Fibroblast of lung (primary cell): ENCODE measurements at regions not wholly inside any gene's neighbourhood (a gene's known extent, or its start where the extent isn't known, plus 50 kb on each side); places are given as distances from the start of the nearest gene placed in this dataset.

ENCODE experiments used
- DNase-seq, 2 donors: peaks; one replicate each; pipeline versions ENCODE4 v3.0.0 to v3.0.0-alpha.2; 2010; ENCODE audit warnings: low read depth in 2 of 2
- H2AFZ ChIP-seq: 2 replicates; pipeline ENCODE4 v1.5.1; 2012; ENCODE audit warnings: low read length, control low read depth, inconsistent platforms
- H3K27ac ChIP-seq: 2 replicates; pipeline ENCODE4 v1.5.1; 2011; ENCODE audit warnings: low read length, control low read depth; ENCODE audit not compliant: insufficient read depth
- H3K27me3 ChIP-seq: 2 replicates; pipeline ENCODE4 v1.5.1; 2011; ENCODE audit warnings: mild to moderate bottlenecking, low read length; ENCODE audit not compliant: control insufficient read depth, insufficient read depth
- H3K36me3 ChIP-seq: 2 replicates; pipeline ENCODE4 v1.5.1; 2011; ENCODE audit warnings: low read length; ENCODE audit not compliant: control insufficient read depth, insufficient read depth
- H3K4me1 ChIP-seq: 2 replicates; pipeline ENCODE4 v1.5.1; 2011; ENCODE audit warnings: low read length; ENCODE audit not compliant: control insufficient read depth, insufficient read depth; ENCODE audit errors: extremely low read depth
- H3K4me2 ChIP-seq: 2 replicates; pipeline ENCODE4 v1.5.1; 2011; ENCODE audit warnings: low read length, control low read depth; ENCODE audit not compliant: insufficient read depth; ENCODE audit errors: extremely low read depth
- H3K4me3 ChIP-seq, 4 experiments: fragments of 200-600 bp in 1 of 4; sonication (generic) in 1 of 4; replicated peaks in 1 of 4; 2 replicates each; pipeline ENCODE4 v1.5.1; 2011 to 2016; ENCODE audit warnings: low read length in 4 of 4, low read depth in 3 of 4, mild to moderate bottlenecking in 3 of 4, control low read depth in 2 of 4, inconsistent platforms in 1 of 4, mixed read lengths in 1 of 4; ENCODE audit not compliant: insufficient read depth in 1 of 4; ENCODE audit errors: control extremely low read depth in 1 of 4
- H3K79me2 ChIP-seq: 2 replicates; pipeline ENCODE4 v1.5.1; 2012; ENCODE audit warnings: mild to moderate bottlenecking, low read length, inconsistent platforms; ENCODE audit not compliant: control insufficient read depth, insufficient read depth
- H3K9ac ChIP-seq: 2 replicates; pipeline ENCODE4 v1.5.1; 2011; ENCODE audit warnings: mild to moderate bottlenecking, low read length, control low read depth; ENCODE audit not compliant: insufficient read depth
- H3K9me3 ChIP-seq: 2 replicates; pipeline ENCODE4 v1.5.1; 2012; ENCODE audit warnings: low read depth, low read length; ENCODE audit not compliant: control insufficient read depth, insufficient read depth
- H4K20me1 ChIP-seq: 2 replicates; pipeline ENCODE4 v1.5.1; 2011; ENCODE audit warnings: low read length; ENCODE audit not compliant: control insufficient read depth, insufficient read depth; ENCODE audit errors: extremely low read depth
- EZH2 ChIP-seq: IDR thresholded peaks from 2 replicates; pipeline ENCODE4 v1.5.1; 2012; ENCODE audit warnings: low read length, control low read depth, mild to moderate bottlenecking; ENCODE audit errors: missing control alignments
- TF ChIP-seq, protein P1 (sequence below), 2 donors: IDR thresholded peaks in 1 of 2; conservative IDR thresholded peaks in 1 of 2; 1 replicate in 1 of 2; 2 replicates in 1 of 2; pipeline ENCODE4 v1.5.1; 2011 to 2012; ENCODE audit warnings: low read length in 2 of 2, control low read depth in 1 of 2, inconsistent platforms in 1 of 2, low read depth in 1 of 2, mild to moderate bottlenecking in 1 of 2

DNA sequence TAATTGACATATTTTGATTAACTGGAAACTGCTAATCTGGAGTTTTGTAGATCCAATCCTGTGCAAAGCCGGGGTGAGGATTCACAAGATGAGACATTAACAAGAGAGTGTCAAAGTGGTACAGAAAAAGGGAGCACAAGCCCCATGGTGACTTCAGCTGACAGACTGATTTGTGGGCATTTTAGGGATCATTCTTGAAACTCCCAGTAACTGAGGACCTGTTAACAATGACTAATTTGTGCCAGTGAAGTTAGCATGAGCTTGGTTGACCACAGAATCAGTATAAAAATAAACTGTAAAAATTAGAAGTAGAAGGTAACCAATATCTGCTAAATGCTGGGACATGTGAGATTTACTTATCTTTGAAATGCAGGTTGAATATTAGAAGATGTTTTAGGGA, 1578.3 kb downstream of the EFNA5 start:
- H3K4me2 ChIP-seq = no peak overlapping the region
- H3K9ac ChIP-seq = no peak overlapping the region
- H3K27me3 ChIP-seq = no peaks in the 10 kb centered on the region
- no peaks in the 10 kb centered on the region for H3K4me1 ChIP-seq
- H3K36me3 ChIP-seq = no peaks in the 10 kb centered on the region
- no peaks in the 10 kb centered on the region for H3K9me3 ChIP-seq
- H3K79me2 ChIP-seq = no peaks in the 10 kb centered on the region
- no peak overlapping the region for H3K4me3 ChIP-seq
- no peak overlapping the region for H3K27ac ChIP-seq
- no peak overlapping the region for H2AFZ ChIP-seq
- DNase-seq = peak in 1 of 2 donors; percentile 24
- TF ChIP-seq, protein P1, sequence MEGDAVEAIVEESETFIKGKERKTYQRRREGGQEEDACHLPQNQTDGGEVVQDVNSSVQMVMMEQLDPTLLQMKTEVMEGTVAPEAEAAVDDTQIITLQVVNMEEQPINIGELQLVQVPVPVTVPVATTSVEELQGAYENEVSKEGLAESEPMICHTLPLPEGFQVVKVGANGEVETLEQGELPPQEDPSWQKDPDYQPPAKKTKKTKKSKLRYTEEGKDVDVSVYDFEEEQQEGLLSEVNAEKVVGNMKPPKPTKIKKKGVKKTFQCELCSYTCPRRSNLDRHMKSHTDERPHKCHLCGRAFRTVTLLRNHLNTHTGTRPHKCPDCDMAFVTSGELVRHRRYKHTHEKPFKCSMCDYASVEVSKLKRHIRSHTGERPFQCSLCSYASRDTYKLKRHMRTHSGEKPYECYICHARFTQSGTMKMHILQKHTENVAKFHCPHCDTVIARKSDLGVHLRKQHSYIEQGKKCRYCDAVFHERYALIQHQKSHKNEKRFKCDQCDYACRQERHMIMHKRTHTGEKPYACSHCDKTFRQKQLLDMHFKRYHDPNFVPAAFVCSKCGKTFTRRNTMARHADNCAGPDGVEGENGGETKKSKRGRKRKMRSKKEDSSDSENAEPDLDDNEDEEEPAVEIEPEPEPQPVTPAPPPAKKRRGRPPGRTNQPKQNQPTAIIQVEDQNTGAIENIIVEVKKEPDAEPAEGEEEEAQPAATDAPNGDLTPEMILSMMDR (conservative IDR thresholded peaks at IDR 0.05 in 1 of 2, IDR thresholded peaks at IDR 0.05 in 1 of 2; ENCODE audit: low read depth in 1 of 2, low read length in 2 of 2) = no peak
- no peak for TF ChIP-seq EZH2
- no peaks in the 10 kb centered on the region for H4K20me1 ChIP-seq

DNA sequence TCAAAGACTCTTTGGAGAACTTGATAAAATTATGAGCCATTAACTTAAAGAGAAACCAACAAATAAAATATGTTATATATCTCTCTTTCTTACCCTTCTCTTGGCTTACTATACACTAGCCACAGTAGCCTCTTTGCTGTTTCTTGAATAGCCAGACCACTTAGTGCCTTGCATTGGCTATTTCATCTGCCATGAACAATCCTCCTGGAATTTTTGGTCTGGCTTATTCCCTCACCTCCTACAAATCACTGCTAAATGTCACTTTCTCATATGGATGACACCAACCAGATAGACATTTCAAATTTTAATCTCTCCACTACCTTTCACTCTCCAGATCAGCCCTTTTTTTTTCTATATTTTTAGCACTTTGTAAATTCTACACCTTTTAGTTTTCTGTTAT, 1581.7 kb downstream of the EFNA5 start:
- no peak overlapping the region for H3K4me3 ChIP-seq
- no peak for DNase-seq
- H3K79me2 ChIP-seq = no peaks in the 10 kb centered on the region
- no peaks in the 10 kb centered on the region for H3K4me1 ChIP-seq
- no peaks in the 10 kb centered on the region for H3K36me3 ChIP-seq
- no peak overlapping the region for H3K27ac ChIP-seq
- no peak overlapping the region for H2AFZ ChIP-seq
- TF ChIP-seq EZH2 = no peak
- TF ChIP-seq, protein P1 (conservative IDR thresholded peaks at IDR 0.05 in 1 of 2, IDR thresholded peaks at IDR 0.05 in 1 of 2; ENCODE audit: low read depth in 1 of 2, low read length in 2 of 2) = no peak
- no peak overlapping the region for H3K9ac ChIP-seq
- H3K27me3 ChIP-seq = no peaks in the 10 kb centered on the region
- H3K4me2 ChIP-seq = no peak overlapping the region
- H4K20me1 ChIP-seq = no peaks in the 10 kb centered on the region
- H3K9me3 ChIP-seq = no peaks in the 10 kb centered on the region

DNA sequence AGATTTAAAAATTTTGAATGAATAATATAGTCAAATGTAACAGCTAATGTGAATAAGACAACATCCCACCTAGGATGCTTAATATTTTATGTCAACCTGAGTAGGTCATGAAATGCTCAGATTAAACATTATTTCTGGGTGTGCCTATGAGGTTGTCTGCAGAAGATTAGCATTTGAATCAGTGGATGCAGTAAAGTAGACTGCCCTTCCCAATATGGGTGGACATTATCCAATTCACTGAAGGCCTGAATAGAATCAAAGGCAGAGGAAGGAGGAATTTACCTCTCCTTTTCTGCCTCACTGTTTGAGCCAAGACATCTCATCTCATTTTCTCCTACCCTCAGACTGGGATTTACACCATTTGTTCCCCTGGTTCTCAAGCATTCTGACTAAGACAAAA, 1582.3 kb downstream of the EFNA5 start:
- Histone ChIP-seq H3K4me2 (no peak overlapping the region), H3K36me3 (no peaks in the 10 kb centered on the region), H3K4me3 (no peak overlapping the region), H3K27ac (no peak overlapping the region), H3K9me3 (no peaks in the 10 kb centered on the region), H3K27me3 (no peaks in the 10 kb centered on the region), H4K20me1 (no peaks in the 10 kb centered on the region), H3K4me1 (no peaks in the 10 kb centered on the region), H3K79me2 (no peaks in the 10 kb centered on the region), H3K9ac (no peak overlapping the region), H2AFZ (no peak overlapping the region)
- TF ChIP-seq, protein P1 (conservative IDR thresholded peaks at IDR 0.05 in 1 of 2, IDR thresholded peaks at IDR 0.05 in 1 of 2; ENCODE audit: low read depth in 1 of 2, low read length in 2 of 2) = no peak
- TF ChIP-seq EZH2 = no peak
- DNase-seq = no peak
